ENCODE measurements at regions not wholly inside any gene's neighbourhood (a gene's known extent, or its start where the extent isn't known, plus 50 kb on each side); places are given as distances from the start of the nearest gene placed in this dataset.
A peak's percentile ranks its signal among the peaks of the same experiment; 100 is the strongest.

DNA sequence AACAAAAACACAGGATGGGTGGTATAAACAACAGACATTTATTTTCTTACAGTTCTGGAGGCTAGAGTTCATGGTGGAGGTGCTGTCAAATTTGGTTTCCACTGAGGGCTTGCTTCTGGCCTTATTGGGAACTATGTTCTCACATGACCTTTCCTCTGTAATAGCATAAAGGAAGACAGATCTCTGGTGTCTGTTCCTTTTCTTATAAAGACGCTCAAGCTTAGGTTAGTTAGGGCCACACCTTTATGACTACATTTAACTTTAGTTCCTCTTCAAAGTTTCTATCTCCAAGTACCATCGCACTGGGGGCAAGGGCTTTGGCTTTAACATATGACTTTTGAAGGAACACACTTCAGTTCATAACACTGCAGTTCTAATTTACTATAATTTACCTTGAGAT is 543.8 kb upstream of the CPEB2 start:
- Histone ChIP-seq H3K9me3 (ENCODE audit: control insufficient read depth in 2 of 3, insufficient read depth in 1 of 3, low read length in 3 of 3) (no peaks in the 10 kb centered on the region), H3K9ac (ENCODE audit: low read length in 3 of 3) (no peak overlapping the region), H3K36me3 (ENCODE audit: control insufficient read depth in 2 of 3, insufficient read depth in 3 of 3, low read length in 3 of 3) (no peaks in the 10 kb centered on the region), H3K27me3 (ENCODE audit: control insufficient read depth, insufficient read depth, low read length) (no peaks in the 10 kb centered on the region), H3K27ac (ENCODE audit: low read depth in 2 of 2, low read length in 2 of 2) (no peak overlapping the region), H3K4me3 (ENCODE audit: low read length in 3 of 3) (no peak overlapping the region), H3K4me1 (ENCODE audit: control insufficient read depth in 2 of 3, insufficient read depth in 2 of 3, low read depth in 1 of 3, low read length in 3 of 3) (no peaks in the 10 kb centered on the region)
- TF ChIP-seq, protein P1, sequence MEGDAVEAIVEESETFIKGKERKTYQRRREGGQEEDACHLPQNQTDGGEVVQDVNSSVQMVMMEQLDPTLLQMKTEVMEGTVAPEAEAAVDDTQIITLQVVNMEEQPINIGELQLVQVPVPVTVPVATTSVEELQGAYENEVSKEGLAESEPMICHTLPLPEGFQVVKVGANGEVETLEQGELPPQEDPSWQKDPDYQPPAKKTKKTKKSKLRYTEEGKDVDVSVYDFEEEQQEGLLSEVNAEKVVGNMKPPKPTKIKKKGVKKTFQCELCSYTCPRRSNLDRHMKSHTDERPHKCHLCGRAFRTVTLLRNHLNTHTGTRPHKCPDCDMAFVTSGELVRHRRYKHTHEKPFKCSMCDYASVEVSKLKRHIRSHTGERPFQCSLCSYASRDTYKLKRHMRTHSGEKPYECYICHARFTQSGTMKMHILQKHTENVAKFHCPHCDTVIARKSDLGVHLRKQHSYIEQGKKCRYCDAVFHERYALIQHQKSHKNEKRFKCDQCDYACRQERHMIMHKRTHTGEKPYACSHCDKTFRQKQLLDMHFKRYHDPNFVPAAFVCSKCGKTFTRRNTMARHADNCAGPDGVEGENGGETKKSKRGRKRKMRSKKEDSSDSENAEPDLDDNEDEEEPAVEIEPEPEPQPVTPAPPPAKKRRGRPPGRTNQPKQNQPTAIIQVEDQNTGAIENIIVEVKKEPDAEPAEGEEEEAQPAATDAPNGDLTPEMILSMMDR (IDR thresholded peaks at IDR 0.05; ENCODE audit: borderline replicate concordance, extremely low read depth, insufficient read depth): no peak
- FAIRE-seq (no peak), DNase-seq (no peak)
- intact Hi-C loops (cut with DNase I): no loop called here

DNA sequence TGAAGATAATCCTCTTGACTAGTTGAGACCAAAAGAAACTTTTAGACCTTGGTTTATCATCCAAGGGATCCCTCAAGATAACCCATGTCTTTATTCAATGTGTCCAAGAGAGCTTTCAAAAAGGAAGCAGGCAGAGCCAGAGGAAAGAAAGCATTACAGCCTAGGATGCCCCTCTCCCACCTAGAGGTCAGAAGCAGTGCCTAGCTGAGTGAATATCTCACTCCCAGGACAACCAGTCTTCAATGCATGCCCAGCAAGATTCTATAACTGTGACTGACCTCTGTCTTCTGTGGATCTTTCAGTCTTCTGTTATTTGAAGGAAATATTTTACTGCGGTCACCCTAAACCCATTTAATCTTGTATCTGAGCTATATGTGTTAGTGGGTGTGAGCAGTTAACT is 537.2 kb upstream of the CPEB2 start:
- no peaks in the 10 kb centered on the region for H3K36me3 ChIP-seq (ENCODE audit: control insufficient read depth in 2 of 3, insufficient read depth in 3 of 3, low read length in 3 of 3)
- no peak overlapping the region for H3K27ac ChIP-seq (ENCODE audit: low read depth in 2 of 2, low read length in 2 of 2)
- intact Hi-C loops (cut with DNase I): no loop called here
- FAIRE-seq: no peak
- no peaks in the 10 kb centered on the region for H3K9me3 ChIP-seq (ENCODE audit: control insufficient read depth in 2 of 3, insufficient read depth in 1 of 3, low read length in 3 of 3)
- no peak overlapping the region for H3K4me3 ChIP-seq (ENCODE audit: low read length in 3 of 3)
- H3K27me3 ChIP-seq (ENCODE audit: control insufficient read depth, insufficient read depth, low read length): no peaks in the 10 kb centered on the region
- DNase-seq: no peak
- no peaks in the 10 kb centered on the region for H3K4me1 ChIP-seq (ENCODE audit: control insufficient read depth in 2 of 3, insufficient read depth in 2 of 3, low read depth in 1 of 3, low read length in 3 of 3)
- no peak overlapping the region for H3K9ac ChIP-seq (ENCODE audit: low read length in 3 of 3)
- TF ChIP-seq, protein P1 (IDR thresholded peaks at IDR 0.05; ENCODE audit: borderline replicate concordance, extremely low read depth, insufficient read depth): no peak

DNA sequence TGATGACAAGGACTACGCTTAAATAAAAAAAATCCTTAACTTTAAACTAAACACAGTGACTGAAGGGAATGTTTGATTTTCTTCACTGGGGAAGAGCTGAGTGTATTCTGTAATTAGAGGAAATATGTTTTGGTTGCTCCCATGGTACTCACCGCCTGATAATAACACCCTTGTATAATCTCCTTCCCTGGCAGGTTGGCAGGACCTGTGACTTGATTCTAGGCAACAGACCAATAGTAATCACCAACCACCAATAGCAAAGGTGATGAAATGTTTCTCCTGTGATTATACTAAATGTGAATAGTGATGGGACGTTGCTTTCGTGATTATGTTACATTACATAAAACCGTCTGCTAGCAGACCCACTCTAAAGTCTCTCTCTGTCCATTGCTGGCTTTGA is 536.8 kb upstream of the CPEB2 start:
- TF ChIP-seq, protein P1 (IDR thresholded peaks at IDR 0.05; ENCODE audit: borderline replicate concordance, extremely low read depth, insufficient read depth): no peak
- intact Hi-C loops (cut with DNase I): no loop called here
- H3K9ac ChIP-seq (ENCODE audit: low read length in 3 of 3): no peak overlapping the region
- H3K4me1 ChIP-seq (ENCODE audit: control insufficient read depth in 2 of 3, insufficient read depth in 2 of 3, low read depth in 1 of 3, low read length in 3 of 3): no peaks in the 10 kb centered on the region
- no peak overlapping the region for H3K4me3 ChIP-seq (ENCODE audit: low read length in 3 of 3)
- H3K27me3 ChIP-seq (ENCODE audit: control insufficient read depth, insufficient read depth, low read length): no peaks in the 10 kb centered on the region
- FAIRE-seq (no peak), DNase-seq (no peak)
- no peaks in the 10 kb centered on the region for H3K36me3 ChIP-seq (ENCODE audit: control insufficient read depth in 2 of 3, insufficient read depth in 3 of 3, low read length in 3 of 3)
- no peak overlapping the region for H3K27ac ChIP-seq (ENCODE audit: low read depth in 2 of 2, low read length in 2 of 2)
- no peaks in the 10 kb centered on the region for H3K9me3 ChIP-seq (ENCODE audit: control insufficient read depth in 2 of 3, insufficient read depth in 1 of 3, low read length in 3 of 3)

DNA sequence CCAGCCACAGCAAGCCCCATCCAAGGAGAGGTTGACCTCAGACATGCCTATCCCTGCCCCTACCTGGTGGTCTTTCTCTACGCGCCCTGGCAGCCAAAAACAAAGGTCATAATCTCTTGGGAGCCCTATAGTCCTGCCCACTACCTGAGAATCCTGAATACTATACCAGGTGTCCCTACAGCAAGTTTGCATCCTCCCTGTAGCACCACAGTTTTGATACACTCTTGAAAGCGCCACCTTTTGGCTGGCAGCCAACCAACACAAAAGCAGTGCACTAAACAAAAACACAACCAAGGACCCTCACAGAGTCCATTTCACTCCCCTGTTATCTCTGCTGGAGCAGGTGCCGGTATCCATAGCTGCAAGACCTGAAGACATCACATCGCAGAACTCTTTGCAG is 523.8 kb upstream of the CPEB2 start:
- no peak overlapping the region for H3K27ac ChIP-seq (ENCODE audit: low read depth in 2 of 2, low read length in 2 of 2)
- peaks cover 0 to 4% (median 0%) of the 10 kb centered on the region in 3 donors for H3K9me3 ChIP-seq (ENCODE audit: control insufficient read depth in 2 of 3, insufficient read depth in 1 of 3, low read length in 3 of 3)
- no peak for FAIRE-seq
- no peaks in the 10 kb centered on the region for H3K36me3 ChIP-seq (ENCODE audit: control insufficient read depth in 2 of 3, insufficient read depth in 3 of 3, low read length in 3 of 3)
- no peak overlapping the region for H3K4me3 ChIP-seq (ENCODE audit: low read length in 3 of 3)
- no peak overlapping the region for H3K9ac ChIP-seq (ENCODE audit: low read length in 3 of 3)
- no peaks in the 10 kb centered on the region for H3K4me1 ChIP-seq (ENCODE audit: control insufficient read depth in 2 of 3, insufficient read depth in 2 of 3, low read depth in 1 of 3, low read length in 3 of 3)
- intact Hi-C loops (cut with DNase I): no loop called here
- no peaks in the 10 kb centered on the region for H3K27me3 ChIP-seq (ENCODE audit: control insufficient read depth, insufficient read depth, low read length)
- TF ChIP-seq, protein P1 (IDR thresholded peaks at IDR 0.05; ENCODE audit: borderline replicate concordance, extremely low read depth, insufficient read depth): no peak
- peak in 1 of 5 donors; percentile 24 for DNase-seq
